SK-N-SH treated with all-trans-retinoic acid at 6 μM for 48 hours (cell line): ENCODE measurements at regions not wholly inside any gene's neighbourhood (a gene's known extent, or its start where the extent isn't known, plus 50 kb on each side); places are given as distances from the start of the nearest gene placed in this dataset.

Experiments used
- ARNTL ChIP-seq: fragments of 450-650 bp; formaldehyde crosslinking; IDR thresholded peaks from 2 replicates; pipeline ENCODE4 v1.5.0; 2020; ENCODE audit warnings: low read depth, mild to moderate bottlenecking, moderate library complexity, borderline replicate concordance
- BACH2 ChIP-seq: fragments of 250-450 bp; sonication (Bioruptor Pico); IDR thresholded peaks from 2 replicates; pipeline ENCODE4 v1.9.0; 2021; ENCODE audit warnings: mild to moderate bottlenecking, borderline replicate concordance
- ESRRG ChIP-seq: fragments of 250-450 bp; sonication (Bioruptor Pico); IDR thresholded peaks from 2 replicates; pipeline ENCODE4 v1.6.1; 2021; ENCODE audit warnings: mild to moderate bottlenecking
- GLIS3 ChIP-seq: fragments of 250-450 bp; sonication (Bioruptor Pico); IDR thresholded peaks from 2 replicates; pipeline ENCODE4 v1.5.0; 2020; ENCODE audit warnings: mild to moderate bottlenecking, moderate library complexity
- ISL1 ChIP-seq: fragments of 250-450 bp; sonication (Bioruptor Pico); IDR thresholded peaks from 2 replicates; pipeline ENCODE4 v2.1.2; 2022; ENCODE audit warnings: mild to moderate bottlenecking, moderate library complexity
- OSR1 ChIP-seq: fragments of 250-450 bp; sonication (Bioruptor Pico); IDR thresholded peaks from 2 replicates; pipeline ENCODE4 v1.8.0; 2022; ENCODE audit warnings: moderate library complexity, mild to moderate bottlenecking, inconsistent platforms
- RARB ChIP-seq: fragments of 250-450 bp; sonication (Bioruptor Pico); IDR thresholded peaks from 2 replicates; pipeline ENCODE4 v1.8.0; 2021; ENCODE audit warnings: mild to moderate bottlenecking, moderate library complexity
- TOX ChIP-seq: fragments of 250-450 bp; sonication (Bioruptor Pico); IDR thresholded peaks from 2 replicates; pipeline ENCODE4 v1.8.0; 2021; ENCODE audit warnings: mild to moderate bottlenecking, moderate library complexity, borderline replicate concordance
- ZFP3 ChIP-seq: fragments of 250-450 bp; sonication (Bioruptor Pico); IDR thresholded peaks from 2 replicates; pipeline ENCODE4 v1.5.0; 2020; ENCODE audit warnings: mild to moderate bottlenecking, moderate library complexity
- ZFP30 ChIP-seq: fragments of 450-650 bp; formaldehyde crosslinking; IDR thresholded peaks from 2 replicates; pipeline ENCODE4 v1.5.0; 2022; ENCODE audit warnings: mild to moderate bottlenecking, moderate library complexity
- TF ChIP-seq, protein P1 (sequence below): fragments of 250-450 bp; sonication (Bioruptor Pico); IDR thresholded peaks from 2 replicates; pipeline ENCODE4 v1.8.0; 2020; ENCODE audit warnings: mild to moderate bottlenecking, moderate library complexity, borderline replicate concordance

DNA sequence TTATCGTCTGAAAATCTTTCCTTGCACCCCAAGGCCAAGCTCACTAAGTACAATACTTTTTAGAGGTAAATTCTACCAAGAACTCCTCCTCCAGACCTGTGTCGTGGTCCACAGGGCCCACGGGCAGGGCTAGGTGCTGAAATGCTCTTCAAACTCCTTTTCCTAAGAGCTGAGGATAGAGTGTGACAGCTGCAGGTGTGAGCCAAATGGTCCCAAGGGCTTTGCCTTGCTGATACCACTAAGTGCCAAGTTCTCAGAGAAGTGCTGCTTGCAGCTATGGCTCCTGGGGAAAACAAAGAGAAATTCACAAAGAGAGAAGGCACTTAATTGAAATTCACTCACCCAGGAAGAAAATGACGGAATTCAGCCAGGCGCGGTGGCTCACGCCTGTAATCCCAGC is 868.9 kb upstream of the AUTS2 start:
- TF ChIP-seq RARB (no peak), OSR1 (CRISPR knock-in tag) (no peak), ZFP3 (CRISPR knock-in tag) (no peak), TOX (CRISPR knock-in tag) (no peak), ZFP30 (CRISPR knock-in tag) (no peak), GLIS3 (CRISPR knock-in tag) (no peak), ESRRG (no peak), ARNTL (CRISPR knock-in tag) (no peak), BACH2 (CRISPR knock-in tag) (no peak), ISL1 (CRISPR knock-in tag) (no peak)
- TF ChIP-seq, protein P1, sequence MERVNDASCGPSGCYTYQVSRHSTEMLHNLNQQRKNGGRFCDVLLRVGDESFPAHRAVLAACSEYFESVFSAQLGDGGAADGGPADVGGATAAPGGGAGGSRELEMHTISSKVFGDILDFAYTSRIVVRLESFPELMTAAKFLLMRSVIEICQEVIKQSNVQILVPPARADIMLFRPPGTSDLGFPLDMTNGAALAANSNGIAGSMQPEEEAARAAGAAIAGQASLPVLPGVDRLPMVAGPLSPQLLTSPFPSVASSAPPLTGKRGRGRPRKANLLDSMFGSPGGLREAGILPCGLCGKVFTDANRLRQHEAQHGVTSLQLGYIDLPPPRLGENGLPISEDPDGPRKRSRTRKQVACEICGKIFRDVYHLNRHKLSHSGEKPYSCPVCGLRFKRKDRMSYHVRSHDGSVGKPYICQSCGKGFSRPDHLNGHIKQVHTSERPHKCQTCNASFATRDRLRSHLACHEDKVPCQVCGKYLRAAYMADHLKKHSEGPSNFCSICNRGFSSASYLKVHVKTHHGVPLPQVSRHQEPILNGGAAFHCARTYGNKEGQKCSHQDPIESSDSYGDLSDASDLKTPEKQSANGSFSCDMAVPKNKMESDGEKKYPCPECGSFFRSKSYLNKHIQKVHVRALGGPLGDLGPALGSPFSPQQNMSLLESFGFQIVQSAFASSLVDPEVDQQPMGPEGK, result no peak
